DLD1 (cell line): ENCODE measurements at regions not wholly inside any gene's neighbourhood (a gene's known extent, or its start where the extent isn't known, plus 50 kb on each side); places are given as distances from the start of the nearest gene placed in this dataset.

Source experiments
- in situ Hi-C: cut with HindIII; loops from 2 replicates; pipeline ENCODE4 v1.10.0; 2017; ENCODE audit warnings: low sequenced_read_pairs

DNA sequence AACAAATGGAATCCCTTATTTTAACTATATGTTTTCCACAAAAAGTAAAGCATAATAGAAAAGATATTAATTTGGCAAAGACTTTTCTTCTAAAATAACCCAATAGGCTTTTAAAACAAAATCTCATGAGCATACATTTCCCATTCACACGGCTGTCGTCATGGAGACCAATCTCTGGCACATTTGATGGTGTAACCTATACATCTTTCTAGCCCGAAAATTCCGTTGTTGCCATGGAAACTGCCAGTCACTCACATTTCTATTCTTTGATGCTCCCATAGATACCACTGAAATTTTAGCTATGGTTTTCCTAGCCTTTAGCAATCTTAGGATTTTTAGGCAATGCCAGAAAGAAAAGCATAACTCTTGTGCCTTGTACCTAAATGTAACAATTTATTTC, 262.9 kb upstream of the TRPM3 start:
- in situ Hi-C loops, result loop anchor here (25.0 kb wide), 1 partner anchor 153 kb away; no protein-coding TSS in a partner anchor

GRCh38 chr9:71383308-71383940, 262.0 kb upstream of the TRPM3 start:
- in situ Hi-C loops, result loop anchor here (25.0 kb wide), 1 partner anchor 154 kb away; no protein-coding TSS in a partner anchor

GRCh38 chr9:71368157-71368556, 246.7 kb upstream of the TRPM3 start:
- in situ Hi-C loops, result no loop called here

- in situ Hi-C loops, result no loop called here
Measured at GRCh38 chr9:71364186-71364955, 242.9 kb upstream of the TRPM3 start.

DNA sequence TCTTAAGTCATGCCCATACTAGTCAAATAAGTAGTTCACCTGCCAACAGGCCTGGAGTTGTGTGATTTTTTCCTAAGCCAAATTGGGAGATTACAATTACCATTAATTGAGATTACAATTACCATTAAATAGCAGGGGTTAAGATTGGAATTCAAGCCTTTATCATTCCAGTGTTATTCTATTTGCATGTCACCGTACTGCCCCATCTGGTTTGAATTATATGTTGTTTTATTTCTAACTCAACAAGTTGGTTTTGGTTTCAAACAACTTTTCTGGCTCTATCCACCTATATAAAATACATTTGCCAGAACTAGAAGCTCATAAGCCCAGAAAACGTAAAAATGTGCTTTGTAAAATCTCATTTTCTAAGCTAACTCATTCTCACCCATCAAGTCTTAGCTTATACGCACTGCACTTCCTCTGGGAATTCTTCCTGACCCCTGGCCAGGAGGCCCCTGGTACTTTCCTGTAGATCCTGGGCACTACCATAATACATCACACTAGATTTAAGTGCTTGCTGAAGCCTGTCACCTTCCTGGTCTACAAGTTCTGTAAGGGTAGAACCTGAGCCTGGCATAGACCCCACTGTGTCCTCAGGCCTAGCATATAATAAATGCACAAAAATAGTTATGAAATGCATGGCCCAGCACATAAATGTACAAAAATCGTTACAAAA, 242.0 kb upstream of the TRPM3 start:
- in situ Hi-C loops, result no loop called here

GRCh38 chr9:71361357-71361756, 239.9 kb upstream of the TRPM3 start:
- in situ Hi-C loops, result no loop called here

- in situ Hi-C loops, result no loop called here
Measured at GRCh38 chr9:71357346-71357745, 235.9 kb upstream of the TRPM3 start.

DNA sequence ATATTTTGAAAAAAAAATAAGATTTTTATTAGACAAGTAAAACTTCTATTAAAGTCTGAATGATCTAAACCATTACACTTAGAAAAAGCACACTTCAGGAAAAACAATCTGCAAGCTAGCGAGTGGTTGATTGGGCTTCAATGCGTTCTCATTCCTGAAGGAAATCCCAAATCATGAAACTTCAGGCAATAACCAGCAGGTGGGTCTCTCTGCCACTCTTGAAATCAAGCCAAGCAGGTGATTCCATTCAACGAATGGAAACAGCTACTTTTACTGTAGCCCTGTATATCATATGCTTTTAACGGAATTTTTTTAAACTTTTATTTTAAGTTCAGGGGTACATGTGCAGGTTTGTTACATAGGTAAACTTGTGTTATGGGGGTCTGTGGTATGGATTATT, 234.5 kb upstream of the TRPM3 start:
- in situ Hi-C loops, result no loop called here

DNA sequence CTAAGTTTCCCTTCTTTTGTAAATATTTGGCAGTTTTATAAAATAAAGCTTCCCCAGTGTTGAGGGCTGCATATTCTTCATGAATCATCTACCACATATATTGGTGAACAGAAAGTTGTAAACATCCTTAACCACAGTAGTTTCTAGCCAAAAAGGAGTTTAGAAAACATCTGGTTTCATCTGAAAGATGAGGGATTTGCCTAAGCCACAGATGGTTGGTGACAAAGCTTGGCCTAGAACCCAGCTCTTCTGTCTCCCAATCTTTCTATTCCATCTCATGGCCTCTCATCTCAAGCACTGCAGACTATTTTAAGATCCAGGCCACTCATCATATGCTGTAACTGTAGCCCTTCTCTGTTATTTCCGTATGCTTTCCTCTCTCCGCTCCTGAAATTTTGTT, 232.3 kb upstream of the TRPM3 start:
- in situ Hi-C loops, result no loop called here

DNA sequence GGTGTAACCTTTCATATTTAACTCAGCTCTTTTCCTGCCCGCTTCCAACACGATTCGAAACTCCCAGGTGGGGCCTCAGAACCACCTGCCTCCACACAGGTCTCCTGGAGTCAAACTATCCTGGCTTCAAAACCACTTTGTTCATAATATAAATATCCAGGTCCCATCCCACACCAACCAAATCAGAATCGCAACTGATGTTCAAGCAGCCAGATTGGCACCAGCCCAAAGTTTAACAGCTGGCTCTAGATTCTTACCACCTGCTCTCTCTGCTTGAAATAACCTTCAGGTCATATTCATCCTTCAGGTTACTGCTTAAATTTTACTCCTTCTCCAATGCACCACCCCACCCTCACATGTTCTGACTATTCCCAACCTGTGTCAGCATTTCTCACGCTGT, 231.4 kb upstream of the TRPM3 start:
- in situ Hi-C loops, result no loop called here

- in situ Hi-C loops, result no loop called here
Measured at GRCh38 chr9:71349218-71349617, 227.8 kb upstream of the TRPM3 start.

- in situ Hi-C loops, result no loop called here
Measured at GRCh38 chr9:71333321-71333720, 211.9 kb upstream of the TRPM3 start.

GRCh38 chr9:71331603-71332002, 210.2 kb upstream of the TRPM3 start:
- in situ Hi-C loops, result no loop called here

DNA sequence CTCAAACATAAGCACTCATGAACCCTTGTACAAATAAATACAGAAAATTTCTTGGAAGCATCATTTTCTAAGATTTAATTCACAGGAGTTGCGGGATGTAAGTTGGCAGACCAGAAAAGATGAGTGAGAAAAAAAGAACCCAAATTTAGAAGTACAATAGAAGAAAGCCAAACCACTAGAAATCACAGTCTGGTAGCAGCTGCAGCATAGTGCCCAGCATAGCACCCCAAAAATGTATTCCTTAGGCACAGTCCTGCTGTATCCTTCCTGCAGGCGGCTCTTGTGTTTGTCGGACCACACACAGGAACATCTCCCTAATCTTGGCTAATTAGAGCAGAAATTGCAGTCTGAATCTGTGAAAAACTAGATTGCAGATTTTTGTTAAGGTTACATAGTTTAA, 208.5 kb upstream of the TRPM3 start:
- in situ Hi-C loops, result no loop called here

DNA sequence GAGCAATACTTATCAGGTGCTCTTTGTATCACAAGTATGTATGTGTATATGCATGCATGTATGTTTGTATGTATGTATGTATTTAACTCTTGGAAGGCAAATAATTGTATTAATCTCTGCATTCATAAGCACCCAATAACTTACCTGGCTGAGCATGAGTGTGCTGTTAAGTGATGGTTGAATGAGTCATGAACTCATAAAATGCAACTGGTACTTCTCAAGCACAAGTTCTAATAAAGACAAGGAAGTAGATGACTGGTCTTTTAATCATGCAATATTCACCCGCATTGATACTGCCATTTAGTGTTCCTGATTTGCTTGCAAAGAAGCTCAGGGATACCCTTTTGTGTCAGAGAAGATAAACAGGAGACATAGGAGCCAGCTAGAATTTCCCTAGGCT, 204.9 kb upstream of the TRPM3 start:
- in situ Hi-C loops, result no loop called here

GRCh38 chr9:71323357-71323756, 201.9 kb upstream of the TRPM3 start:
- in situ Hi-C loops, result no loop called here

DNA sequence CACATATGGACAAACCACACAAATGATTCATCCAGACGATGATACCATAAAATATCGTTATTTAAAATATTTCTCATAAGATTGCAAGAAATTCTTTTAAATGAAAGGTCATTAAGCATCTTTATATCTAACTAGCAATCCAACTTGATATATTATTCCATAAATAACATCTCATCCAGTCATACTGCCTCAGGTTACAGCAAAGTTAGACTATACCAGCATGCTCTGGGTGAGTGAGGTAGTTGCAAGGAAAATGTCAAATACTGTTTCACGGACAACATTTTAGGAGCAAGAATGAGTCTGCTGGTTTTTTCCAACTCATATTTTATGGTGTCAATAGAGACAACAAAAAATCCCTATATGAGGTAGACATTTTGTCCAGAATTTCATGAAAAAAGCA, 200.9 kb upstream of the TRPM3 start:
- in situ Hi-C loops, result no loop called here

DNA sequence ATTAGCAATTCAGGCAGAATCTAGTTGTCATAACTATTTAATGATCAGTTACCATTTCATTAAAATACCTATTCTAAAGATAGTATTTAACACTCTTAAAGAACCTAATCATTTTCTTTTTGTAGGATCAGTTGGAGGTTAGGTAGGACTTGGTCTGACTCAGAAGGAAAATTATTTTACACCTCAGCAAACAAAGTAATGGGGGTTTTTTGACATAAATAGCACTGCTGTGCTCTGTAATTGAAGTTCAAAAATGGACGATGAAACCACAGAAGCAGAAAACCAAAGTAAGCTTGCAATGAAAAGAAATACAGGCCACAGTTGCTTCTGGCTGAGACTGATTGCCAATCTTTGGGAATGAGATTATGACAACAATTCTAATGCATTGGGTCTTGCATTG, 187.0 kb upstream of the TRPM3 start:
- in situ Hi-C loops, result no loop called here

DNA sequence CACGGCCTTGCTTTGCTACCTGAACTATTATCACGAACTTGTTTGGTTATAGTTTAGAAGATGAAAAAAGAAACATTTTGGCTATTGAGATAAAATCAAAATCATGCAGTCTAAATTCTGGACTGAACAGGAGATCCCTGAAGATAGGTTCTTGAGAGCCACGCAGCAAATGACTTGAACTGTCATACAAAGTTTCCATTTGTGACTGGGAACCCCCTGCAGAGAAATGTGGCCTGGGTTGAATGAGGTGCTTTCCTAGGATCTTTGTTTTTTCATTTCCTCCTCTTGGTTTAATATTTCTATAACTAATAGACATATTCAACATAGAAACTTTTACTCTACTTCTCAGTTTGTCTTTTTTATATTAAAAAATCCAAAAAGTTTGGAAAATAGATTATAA, 184.7 kb upstream of the TRPM3 start:
- in situ Hi-C loops, result no loop called here

DNA sequence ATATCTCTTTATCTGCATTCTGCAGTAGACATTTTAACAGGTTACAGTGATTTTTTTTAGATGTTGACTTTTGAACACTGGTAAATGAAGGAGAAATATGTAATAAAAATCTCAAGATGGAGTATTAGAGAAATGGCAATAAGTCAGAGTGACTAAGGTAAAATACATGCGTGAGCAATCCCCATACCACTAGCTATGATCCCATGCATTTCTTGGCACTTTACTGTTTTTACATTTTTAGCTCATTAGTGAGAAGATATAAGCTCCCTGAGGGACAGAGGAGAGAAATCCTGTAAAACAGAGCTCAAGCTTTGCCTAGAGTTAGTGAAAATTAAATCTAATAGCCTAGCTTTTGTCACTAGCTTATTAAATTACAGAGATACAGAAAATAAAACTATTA, 181.9 kb upstream of the TRPM3 start:
- in situ Hi-C loops, result no loop called here

GRCh38 chr9:71302776-71303175, 181.4 kb upstream of the TRPM3 start:
- in situ Hi-C loops, result no loop called here

DNA sequence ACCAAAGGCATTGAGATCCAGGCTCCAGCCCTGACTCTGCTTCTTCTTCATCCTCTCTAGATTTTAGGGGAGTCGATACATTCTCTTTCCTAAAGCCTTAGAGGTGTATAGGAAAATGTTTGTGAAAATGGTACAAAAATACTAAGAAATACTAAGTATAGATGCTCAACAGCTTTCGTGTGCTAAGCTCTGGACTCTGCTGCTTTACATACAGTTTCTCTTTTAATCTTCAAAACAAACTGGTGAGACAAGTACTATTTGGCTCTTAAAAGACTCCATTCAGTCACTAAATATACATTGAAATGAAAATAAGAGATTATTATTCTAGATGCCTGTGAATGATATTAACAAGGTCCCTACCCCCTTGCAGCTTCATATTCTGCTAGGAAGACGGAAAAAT, 174.5 kb upstream of the TRPM3 start:
- in situ Hi-C loops, result no loop called here
